ENCODE measurements at regions not wholly inside any gene's neighbourhood (a gene's known extent, or its start where the extent isn't known, plus 50 kb on each side); places are given as distances from the start of the nearest gene placed in this dataset.

- 0% methylated on average over 2 of the region's 2 CpGs for WGBS (ENCODE audit: low lambda C conversion rate)
- no TSS peak for BruUV-seq (replicated peaks)
- in situ Hi-C loops (cut with HindIII; ENCODE audit: extremely low pct_ligation_motif_present, low pct_unique_long_range_greater_than_20kb): loop anchor here (25.0 kb wide), 1 partner anchor 95 kb away; no protein-coding TSS in a partner anchor
- ChIA-PET CTCF (ENCODE audit: low intra/inter-chr PET ratio, low total read pairs) (no interaction called here), POLR2A (no interaction called here)
- Histone ChIP-seq H3K36me3 (replicated peaks in 1 of 2; ENCODE audit: control insufficient read depth in 1 of 2, insufficient read depth in 2 of 2, low read length in 2 of 2) (no peaks in the 10 kb centered on the region), H3K27ac (ENCODE audit: extremely low read length, insufficient read depth, low read length) (no peak overlapping the region), H2AFZ (ENCODE audit: low read length) (no peak overlapping the region), H3K4me1 (ENCODE audit: insufficient read depth, low read length) (no peaks in the 10 kb centered on the region), H3K9me3 (ENCODE audit: low read length) (0 out of 2 replicates have a peak, but pooled peaks cover 8% of the 10 kb centered on the region), H4K20me1 (ENCODE audit: insufficient read depth, low read length) (no peaks in the 10 kb centered on the region), H3K9ac (ENCODE audit: insufficient read depth, low read depth, low read length) (no peak overlapping the region), H3K79me2 (ENCODE audit: insufficient read depth, low read length) (no peaks in the 10 kb centered on the region), H3K27me3 (ENCODE audit: control insufficient read depth in 1 of 2, insufficient read depth in 2 of 2, low read length in 2 of 2) (peaks cover 0 to 17% of the 10 kb centered on the region in 2 experiments; a peak in 2 of 5 replicates), H3K4me2 (ENCODE audit: low read depth, low read length) (no peak overlapping the region), H3K4me3 (replicated peaks in 1 of 3; ENCODE audit: insufficient read depth in 1 of 3, low read depth in 2 of 3, low read length in 3 of 3) (no peak overlapping the region)
- TF ChIP-seq RNF219 (CRISPR knock-in tag; IDR thresholded peaks at IDR 0.05) (no peak), RORA (CRISPR knock-in tag; IDR thresholded peaks at IDR 0.05) (no peak), ZNF788 (CRISPR knock-in tag; IDR thresholded peaks at IDR 0.05; ENCODE audit: borderline replicate concordance) (no peak), REPIN1 (CRISPR knock-in tag; IDR thresholded peaks at IDR 0.05; ENCODE audit: borderline replicate concordance, low read depth) (no peak), CC2D1A (CRISPR knock-in tag; IDR thresholded peaks at IDR 0.05) (no peak), PAX8 (CRISPR knock-in tag; IDR thresholded peaks at IDR 0.05; ENCODE audit: borderline replicate concordance) (no peak), HMG20B (CRISPR knock-in tag; conservative IDR thresholded peaks at IDR 0.05) (no peak)
- no peak for ATAC-seq
- intact Hi-C loops (cut with micrococcal nuclease; ENCODE audit: unreplicated experiment): no loop called here
- FAIRE-seq: no peak
- DNase-seq (ENCODE audit: low spot score): no peak
Measured at GRCh38 chr18:3392467-3392855, 57.5 kb upstream of the TGIF1 start.

GRCh38 chr18:3394648-3395047 lies 55.3 kb upstream of the TGIF1 start:
- CTCF ChIA-PET (ENCODE audit: low intra/inter-chr PET ratio, low total read pairs): no interaction called here
- Histone ChIP-seq H3K4me3 (replicated peaks in 1 of 3; ENCODE audit: insufficient read depth in 1 of 3, low read depth in 2 of 3, low read length in 3 of 3) (no peak overlapping the region), H3K9ac (ENCODE audit: insufficient read depth, low read depth, low read length) (no peak overlapping the region), H2AFZ (ENCODE audit: low read length) (no peak overlapping the region), H4K20me1 (ENCODE audit: insufficient read depth, low read length) (no peaks in the 10 kb centered on the region), H3K27me3 (ENCODE audit: control insufficient read depth in 1 of 2, insufficient read depth in 2 of 2, low read length in 2 of 2) (peaks cover 0 to 17% of the 10 kb centered on the region in 2 experiments; a peak in 2 of 5 replicates), H3K27ac (ENCODE audit: extremely low read length, insufficient read depth, low read length) (no peak overlapping the region), H3K4me2 (ENCODE audit: low read depth, low read length) (no peak overlapping the region), H3K4me1 (ENCODE audit: insufficient read depth, low read length) (no peaks in the 10 kb centered on the region), H3K36me3 (replicated peaks in 1 of 2; ENCODE audit: control insufficient read depth in 1 of 2, insufficient read depth in 2 of 2, low read length in 2 of 2) (no peaks in the 10 kb centered on the region), H3K79me2 (ENCODE audit: insufficient read depth, low read length) (no peaks in the 10 kb centered on the region), H3K9me3 (ENCODE audit: low read length) (0 out of 2 replicates have a peak, but pooled peaks cover 5% of the 10 kb centered on the region)
- no TSS peak for BruUV-seq (replicated peaks)
- WGBS (ENCODE audit: low lambda C conversion rate): 13% methylated on average over 5 of the region's 5 CpGs
- in situ Hi-C loops (cut with HindIII; ENCODE audit: extremely low pct_ligation_motif_present, low pct_unique_long_range_greater_than_20kb): loop anchor here (25.0 kb wide), 1 partner anchor 93 kb away; no protein-coding TSS in a partner anchor
- intact Hi-C loops (cut with micrococcal nuclease; ENCODE audit: unreplicated experiment): no loop called here
- TF ChIP-seq PATZ1 (CRISPR knock-in tag; IDR thresholded peaks at IDR 0.05) (no peak), NFYB (CRISPR knock-in tag; IDR thresholded peaks at IDR 0.05) (no peak), ZNF30 (CRISPR knock-in tag; IDR thresholded peaks at IDR 0.05) (no peak), KDM2A (CRISPR knock-in tag; IDR thresholded peaks at IDR 0.05; ENCODE audit: borderline replicate concordance, low read depth) (no peak), WIZ (CRISPR knock-in tag; IDR thresholded peaks at IDR 0.05) (no peak), ELK4 (CRISPR knock-in tag; IDR thresholded peaks at IDR 0.05; ENCODE audit: borderline replicate concordance) (no peak), ELF3 (CRISPR knock-in tag; IDR thresholded peaks at IDR 0.05) (no peak)
- no peak for FAIRE-seq
- ATAC-seq: no peak
- POLR2A ChIA-PET: no interaction called here
- DNase-seq (ENCODE audit: low spot score): no peak
